Upper lobe of right lung (tissue), 1 donor: ENCODE measurements at regions not wholly inside any gene's neighbourhood (a gene's known extent, or its start where the extent isn't known, plus 50 kb on each side); places are given as distances from the start of the nearest gene placed in this dataset.

Source experiments
- ATAC-seq: fragments of 200-7000 bp; cut with Tn5 transposase; one replicate; pipeline ENCODE4 v1.9.1; 2020; ENCODE audit warnings: mild to moderate bottlenecking, moderate library complexity
- DNase-seq: peaks from one replicate; pipeline ENCODE4 v3.0.0-alpha.2; 2020
- H3K27ac ChIP-seq: fragments of 200-600 bp; one replicate; pipeline ENCODE4 v1.8.0; 2022
- H3K27me3 ChIP-seq: fragments of 200-600 bp; one replicate; pipeline ENCODE4 v1.8.0; 2022; ENCODE audit warnings: mild to moderate bottlenecking
- H3K36me3 ChIP-seq: fragments of 200-600 bp; one replicate; pipeline ENCODE4 v1.8.0; 2022
- H3K4me1 ChIP-seq: fragments of 200-600 bp; one replicate; pipeline ENCODE4 v1.8.0; 2022
- H3K4me3 ChIP-seq: fragments of 200-600 bp; one replicate; pipeline ENCODE4 v1.8.0; 2022; ENCODE audit warnings: mild to moderate bottlenecking
- H3K9me3 ChIP-seq: fragments of 200-600 bp; one replicate; pipeline ENCODE4 v1.8.0; 2022
- intact Hi-C: fragments of 100-400 bp; cut with DNase I; formaldehyde crosslinking; loops from one replicate; pipeline ENCODE4 v1.11.0; 2022
- TF ChIP-seq, protein P1 (sequence below): fragments of 200-600 bp; IDR thresholded peaks from one replicate; pipeline ENCODE4 v1.8.0; 2022; ENCODE audit warnings: antibody characterized with exemption
- donor health status: DM: no; HTN: yes; CAD: no; lungs with severe emphysema.

DNA sequence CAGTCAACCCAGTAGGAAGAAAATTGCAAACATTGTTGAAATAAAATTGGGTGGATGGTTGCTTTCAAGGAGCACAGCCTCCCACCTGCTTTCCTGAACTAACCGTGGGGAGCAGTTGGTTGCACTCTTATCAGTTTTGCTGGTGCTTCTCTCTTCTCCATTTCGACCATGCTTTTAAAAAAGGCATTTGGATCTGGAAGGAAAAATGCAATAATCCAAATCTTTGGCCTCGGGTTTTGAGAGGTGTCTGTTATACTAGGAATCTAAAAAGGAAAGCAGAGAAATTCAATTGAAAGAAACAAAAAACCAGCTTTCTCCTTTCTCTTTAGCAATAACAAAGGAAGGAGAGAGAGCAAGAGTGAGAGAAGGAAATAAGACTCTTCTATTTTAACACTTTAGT is 113.6 kb upstream of the ARGLU1 start:
- intact Hi-C loops: no loop called here
- Histone ChIP-seq H3K4me1 (peaks cover 3% of the 10 kb centered on the region), H3K36me3 (no peaks in the 10 kb centered on the region), H3K27ac (no peak overlapping the region), H3K4me3 (no peak overlapping the region), H3K27me3 (no peaks in the 10 kb centered on the region), H3K9me3 (no peaks in the 10 kb centered on the region)
- TF ChIP-seq, protein P1, sequence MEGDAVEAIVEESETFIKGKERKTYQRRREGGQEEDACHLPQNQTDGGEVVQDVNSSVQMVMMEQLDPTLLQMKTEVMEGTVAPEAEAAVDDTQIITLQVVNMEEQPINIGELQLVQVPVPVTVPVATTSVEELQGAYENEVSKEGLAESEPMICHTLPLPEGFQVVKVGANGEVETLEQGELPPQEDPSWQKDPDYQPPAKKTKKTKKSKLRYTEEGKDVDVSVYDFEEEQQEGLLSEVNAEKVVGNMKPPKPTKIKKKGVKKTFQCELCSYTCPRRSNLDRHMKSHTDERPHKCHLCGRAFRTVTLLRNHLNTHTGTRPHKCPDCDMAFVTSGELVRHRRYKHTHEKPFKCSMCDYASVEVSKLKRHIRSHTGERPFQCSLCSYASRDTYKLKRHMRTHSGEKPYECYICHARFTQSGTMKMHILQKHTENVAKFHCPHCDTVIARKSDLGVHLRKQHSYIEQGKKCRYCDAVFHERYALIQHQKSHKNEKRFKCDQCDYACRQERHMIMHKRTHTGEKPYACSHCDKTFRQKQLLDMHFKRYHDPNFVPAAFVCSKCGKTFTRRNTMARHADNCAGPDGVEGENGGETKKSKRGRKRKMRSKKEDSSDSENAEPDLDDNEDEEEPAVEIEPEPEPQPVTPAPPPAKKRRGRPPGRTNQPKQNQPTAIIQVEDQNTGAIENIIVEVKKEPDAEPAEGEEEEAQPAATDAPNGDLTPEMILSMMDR: no peak
- no peak for ATAC-seq
- no peak for DNase-seq

DNA sequence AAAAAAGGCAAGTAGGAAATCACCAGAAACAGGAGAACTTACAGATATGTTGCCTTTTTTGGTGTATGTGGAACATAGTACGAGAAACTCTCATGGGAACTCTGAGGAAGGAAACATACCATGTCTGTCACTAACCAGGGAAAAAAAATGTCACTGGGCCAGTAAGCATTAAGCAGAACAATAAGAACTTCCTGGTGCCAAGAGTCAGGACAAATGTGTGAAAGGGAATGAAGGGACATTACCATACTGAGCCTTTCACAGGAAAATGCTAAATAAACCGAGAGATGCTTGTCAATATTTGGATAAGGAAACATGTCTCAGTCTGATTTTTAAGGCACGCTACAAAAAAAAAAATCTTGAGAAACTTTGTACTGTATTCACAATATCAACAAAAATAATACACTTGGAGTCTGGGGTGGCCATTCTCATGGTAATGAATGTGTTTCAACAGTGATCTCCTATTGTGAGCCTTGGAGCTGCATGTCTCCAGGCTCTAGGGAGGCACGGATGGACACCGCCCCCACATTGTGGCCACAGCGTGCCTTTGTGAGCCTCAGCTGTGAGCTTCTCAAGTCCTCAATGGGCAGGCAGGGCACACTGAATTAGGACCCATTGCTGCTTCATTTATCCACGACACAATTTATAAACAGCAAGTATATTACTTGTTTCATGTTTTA is 113.0 kb upstream of the ARGLU1 start:
- intact Hi-C loops: no loop called here
- peaks cover 3% of the 10 kb centered on the region for H3K4me1 ChIP-seq
- H3K9me3 ChIP-seq: no peaks in the 10 kb centered on the region
- ATAC-seq: peak; percentile 50
- DNase-seq: no peak
- TF ChIP-seq, protein P1: no peak
- H3K27me3 ChIP-seq: no peaks in the 10 kb centered on the region
- no peak overlapping the region for H3K4me3 ChIP-seq
- no peaks in the 10 kb centered on the region for H3K36me3 ChIP-seq
- no peak overlapping the region for H3K27ac ChIP-seq

DNA sequence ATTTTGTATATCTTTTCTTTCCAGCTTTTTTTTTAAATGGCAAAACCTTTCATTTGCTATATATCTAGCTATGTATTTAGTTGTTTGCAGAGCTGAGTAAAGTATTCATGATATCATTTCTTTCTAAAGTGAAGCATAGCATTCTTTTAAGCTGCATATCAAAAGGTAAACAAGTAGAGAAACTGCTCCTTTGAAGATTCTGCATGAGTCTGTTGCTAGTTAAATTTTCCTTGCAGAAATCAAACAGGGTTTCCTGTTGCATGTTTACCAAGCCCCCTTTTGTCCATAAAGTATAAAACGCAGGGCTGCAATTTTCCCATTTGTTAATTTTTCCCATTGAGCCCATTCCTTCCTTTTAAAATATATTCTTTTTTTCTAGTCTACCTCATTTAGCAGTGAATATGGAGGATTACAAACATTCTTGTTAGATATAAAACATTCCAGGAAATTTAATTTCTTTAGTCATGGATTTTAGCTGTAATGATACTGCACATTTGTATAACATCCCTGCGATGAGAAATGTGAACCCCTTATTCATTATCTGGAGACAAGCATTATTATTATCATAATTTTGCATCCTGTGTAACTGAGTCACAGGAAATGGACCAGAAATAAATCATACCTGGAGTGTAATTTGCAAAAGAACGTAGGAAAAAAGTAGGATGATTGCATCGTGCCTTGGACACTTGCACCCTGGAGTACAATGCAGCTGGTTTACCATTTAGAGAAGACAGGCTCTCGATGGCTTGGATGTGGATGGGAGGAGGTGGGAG is 110.9 kb upstream of the ARGLU1 start:
- H3K36me3 ChIP-seq: no peaks in the 10 kb centered on the region
- no peaks in the 10 kb centered on the region for H3K27me3 ChIP-seq
- intact Hi-C loops: no loop called here
- TF ChIP-seq, protein P1: no peak
- H3K4me1 ChIP-seq: peaks cover 3% of the 10 kb centered on the region
- no peak overlapping the region for H3K27ac ChIP-seq
- no peaks in the 10 kb centered on the region for H3K9me3 ChIP-seq
- no peak overlapping the region for H3K4me3 ChIP-seq
- DNase-seq (no peak), ATAC-seq (no peak)

DNA sequence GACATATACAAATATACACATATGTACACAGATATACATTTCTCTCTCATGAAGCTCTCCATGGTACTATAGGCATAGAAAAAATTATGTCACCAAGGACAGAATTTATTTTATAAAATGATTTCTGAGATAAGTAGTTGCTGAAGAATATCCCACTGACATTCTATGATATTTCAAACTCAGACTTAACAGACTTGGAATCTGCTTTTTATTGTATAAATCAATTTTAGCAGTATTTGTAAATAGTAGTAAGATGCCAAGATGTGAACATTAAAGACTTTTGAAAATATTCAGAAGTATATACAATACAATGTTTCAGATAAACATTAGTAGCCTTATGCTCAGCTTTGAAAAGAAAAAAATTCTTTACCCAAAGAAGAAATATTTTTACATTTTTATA is 107.4 kb upstream of the ARGLU1 start:
- TF ChIP-seq, protein P1: no peak
- no peak for DNase-seq
- Histone ChIP-seq H3K4me3 (no peak overlapping the region), H3K27ac (no peak overlapping the region), H3K27me3 (no peaks in the 10 kb centered on the region), H3K36me3 (no peaks in the 10 kb centered on the region), H3K4me1 (no peaks in the 10 kb centered on the region), H3K9me3 (no peaks in the 10 kb centered on the region)
- intact Hi-C loops: no loop called here
- no peak for ATAC-seq

DNA sequence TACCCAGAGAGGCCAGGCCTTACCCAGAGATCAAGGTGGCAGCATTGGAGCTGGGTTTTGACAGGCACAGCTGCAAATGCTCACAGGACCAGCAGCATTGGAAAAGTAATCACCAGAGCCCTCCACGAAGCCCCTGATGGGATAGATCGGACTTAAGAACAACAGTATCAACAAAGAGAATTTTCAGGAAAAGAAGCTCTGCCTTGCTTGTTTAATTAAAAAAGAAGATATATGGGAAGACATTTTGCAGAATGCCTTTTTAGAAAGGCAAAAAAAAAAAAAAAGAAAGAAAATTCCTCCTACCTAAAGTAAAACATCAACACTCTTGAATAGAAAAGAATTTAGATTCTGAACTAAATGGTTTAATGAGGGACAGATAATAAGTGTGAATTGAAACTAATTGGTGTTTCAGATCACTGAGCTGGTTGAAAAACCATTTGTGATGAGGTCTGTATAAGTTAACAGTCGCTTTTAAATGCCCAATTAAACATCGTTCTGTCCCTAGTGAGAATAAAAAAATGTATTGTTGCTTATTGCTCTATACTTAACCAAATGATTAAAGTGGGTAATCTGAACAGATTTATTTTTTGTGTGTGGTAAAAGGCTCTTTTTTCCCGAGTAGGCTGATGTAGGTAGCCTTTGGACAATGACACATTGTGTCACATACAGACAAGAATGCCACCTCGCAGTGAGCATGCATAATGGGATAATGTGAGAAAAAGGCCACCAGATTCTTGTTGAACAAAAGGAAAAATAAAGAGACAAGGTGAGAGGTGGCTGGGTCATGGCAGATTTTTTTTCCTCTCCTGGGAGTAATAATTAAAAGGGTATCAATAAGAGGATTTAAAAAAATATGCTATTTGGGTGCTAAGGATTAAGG is 93.0 kb upstream of the ARGLU1 start:
- H3K36me3 ChIP-seq: no peaks in the 10 kb centered on the region
- H3K4me1 ChIP-seq: no peaks in the 10 kb centered on the region
- ATAC-seq (no peak), DNase-seq (no peak)
- intact Hi-C loops: no loop called here
- H3K4me3 ChIP-seq: no peak overlapping the region
- no peaks in the 10 kb centered on the region for H3K9me3 ChIP-seq
- H3K27me3 ChIP-seq: no peaks in the 10 kb centered on the region
- no peak overlapping the region for H3K27ac ChIP-seq
- TF ChIP-seq, protein P1: no peak
